Erythroblast (primary cell): ENCODE measurements at regions not wholly inside any gene's neighbourhood (a gene's known extent, or its start where the extent isn't known, plus 50 kb on each side); places are given as distances from the start of the nearest gene placed in this dataset.

Experiments
- GATA1 ChIP-seq: IDR thresholded peaks from 2 replicates; pipeline ENCODE4 v1.6.1; 2011; ENCODE audit warnings: low read depth, mild to moderate bottlenecking, control low read depth, low read length, moderate library complexity
- POLR2A ChIP-seq: IDR thresholded peaks from 2 replicates; pipeline ENCODE4 v1.6.1; 2011; ENCODE audit warnings: mild to moderate bottlenecking, low read length

GRCh38 chr4:4755306-4755705 is 104.2 kb upstream of the MSX1 start:
- TF ChIP-seq POLR2A (no peak), GATA1 (no peak)
